NCI-H748 treated with DMSO at 0.1 percent for 48 hours (cell line): ENCODE measurements at regions not wholly inside any gene's neighbourhood (a gene's known extent, or its start where the extent isn't known, plus 50 kb on each side); places are given as distances from the start of the nearest gene placed in this dataset.
A peak's percentile ranks its signal among the peaks of the same experiment; 100 is the strongest.
"Not testable (repeated sequence)": the region's sequence is repeated elsewhere in the genome, so short reads cannot be mapped to it uniquely, and the experiment has no call there.

Experiments
- DNase-seq: peaks from one replicate; lab custom pipeline; 2025; lab: John Stamatoyannopoulos, UW

- peak; percentile 74 for DNase-seq
Observed at GRCh38 chr17:14471052-14471451, 170.2 kb downstream of the HS3ST3B1 start.

- DNase-seq, result no peak
Observed at GRCh38 chr17:14470417-14470816, 169.5 kb downstream of the HS3ST3B1 start.

GRCh38 chr17:14469971-14470370 is 169.1 kb downstream of the HS3ST3B1 start:
- DNase-seq, result no peak

- no peak for DNase-seq
Observed at GRCh38 chr17:14468858-14469257, 168.0 kb downstream of the HS3ST3B1 start.

GRCh38 chr17:14461227-14461548 is 160.3 kb downstream of the HS3ST3B1 start:
- DNase-seq, result no peak

GRCh38 chr17:14460516-14461226 is 159.8 kb downstream of the HS3ST3B1 start:
- no peak for DNase-seq

GRCh38 chr17:14459955-14460354 is 159.1 kb downstream of the HS3ST3B1 start:
- no peak for DNase-seq

GRCh38 chr17:14458724-14459123 is 157.8 kb downstream of the HS3ST3B1 start:
- no peak for DNase-seq

- no peak for DNase-seq
Observed at GRCh38 chr17:14454746-14455145, 153.9 kb downstream of the HS3ST3B1 start.

GRCh38 chr17:14452856-14453255 is 152.0 kb downstream of the HS3ST3B1 start:
- DNase-seq, result no peak

GRCh38 chr17:14451729-14452191 is 150.9 kb downstream of the HS3ST3B1 start:
- no peak for DNase-seq

GRCh38 chr17:14448818-14449217 is 147.9 kb downstream of the HS3ST3B1 start:
- DNase-seq, result no peak

- DNase-seq, result no peak
Observed at GRCh38 chr17:14446825-14447224, 145.9 kb downstream of the HS3ST3B1 start.

- DNase-seq, result no peak
Observed at GRCh38 chr17:14444915-14445314, 144.0 kb downstream of the HS3ST3B1 start.

- no peak for DNase-seq
Observed at GRCh38 chr17:14442798-14443528, 142.1 kb downstream of the HS3ST3B1 start.

GRCh38 chr17:14437176-14437575 is 136.3 kb downstream of the HS3ST3B1 start:
- no peak for DNase-seq

GRCh38 chr17:14436266-14436665 is 135.4 kb downstream of the HS3ST3B1 start:
- DNase-seq, result no peak

GRCh38 chr17:14434506-14434905 is 133.6 kb downstream of the HS3ST3B1 start:
- no peak for DNase-seq

- DNase-seq, result no peak
Observed at GRCh38 chr17:14432079-14432478, 131.2 kb downstream of the HS3ST3B1 start.

- no peak for DNase-seq
Observed at GRCh38 chr17:14429084-14429483, 128.2 kb downstream of the HS3ST3B1 start.

- no peak for DNase-seq
Observed at GRCh38 chr17:14428648-14429029, 127.8 kb downstream of the HS3ST3B1 start.

GRCh38 chr17:14427900-14428647 is 127.2 kb downstream of the HS3ST3B1 start:
- no peak for DNase-seq

- not testable (repeated sequence) for DNase-seq
Observed at GRCh38 chr17:14423156-14423555, 122.3 kb downstream of the HS3ST3B1 start.
